Medulla oblongata (tissue), 1 donor: ENCODE measurements at regions not wholly inside any gene's neighbourhood (a gene's known extent, or its start where the extent isn't known, plus 50 kb on each side); places are given as distances from the start of the nearest gene placed in this dataset.
A peak's percentile ranks its signal among the peaks of the same experiment; 100 is the strongest.
"Not testable (repeated sequence)": the region's sequence is repeated elsewhere in the genome, so short reads cannot be mapped to it uniquely, and the experiment has no call there.

Experiments
- DNase-seq: peaks from one replicate; pipeline ENCODE4 v3.0.0-alpha.2; 2015; ENCODE audit errors: extremely low spot score

DNA sequence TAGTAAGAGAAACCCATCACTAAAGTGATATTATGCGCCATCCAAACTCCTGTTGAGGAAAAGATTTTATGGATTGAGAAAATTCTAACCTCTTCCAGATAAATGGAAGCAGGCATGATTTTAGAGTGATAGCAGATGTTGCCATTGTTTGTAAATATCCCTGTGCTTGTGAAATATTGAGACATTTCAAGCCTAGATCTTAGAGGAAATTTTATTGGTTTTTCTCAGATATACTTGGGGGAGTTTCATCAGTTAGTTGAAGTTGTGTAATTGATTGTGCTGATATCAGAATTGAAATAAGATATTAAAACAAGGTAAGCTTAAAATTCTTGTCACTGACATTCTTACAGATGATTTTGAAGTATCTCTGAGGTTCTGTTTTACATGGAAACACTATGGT is 390.9 kb upstream of the FANCL start:
- no peak for DNase-seq

GRCh38 chr2:58629545-58630119 is 388.5 kb upstream of the FANCL start:
- no peak for DNase-seq

DNA sequence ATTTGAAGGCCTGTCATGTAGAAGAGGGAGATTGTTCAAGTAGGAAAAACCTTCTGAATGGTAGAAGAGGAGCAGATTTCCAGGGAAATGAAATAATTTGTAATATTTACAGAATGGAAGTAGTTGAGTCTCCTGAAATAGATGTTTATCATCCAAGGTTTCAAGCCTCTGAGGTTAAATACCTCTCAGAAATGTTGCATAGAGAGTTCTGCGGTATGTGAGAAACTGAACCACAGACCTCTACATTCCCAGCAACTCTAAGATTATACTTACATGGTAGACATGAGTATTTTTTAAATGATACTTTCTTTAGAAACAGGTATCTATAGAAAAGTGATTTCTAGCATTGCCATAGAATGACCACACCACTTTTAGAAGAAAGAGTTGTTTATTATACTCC is 379.8 kb upstream of the FANCL start:
- no peak for DNase-seq

DNA sequence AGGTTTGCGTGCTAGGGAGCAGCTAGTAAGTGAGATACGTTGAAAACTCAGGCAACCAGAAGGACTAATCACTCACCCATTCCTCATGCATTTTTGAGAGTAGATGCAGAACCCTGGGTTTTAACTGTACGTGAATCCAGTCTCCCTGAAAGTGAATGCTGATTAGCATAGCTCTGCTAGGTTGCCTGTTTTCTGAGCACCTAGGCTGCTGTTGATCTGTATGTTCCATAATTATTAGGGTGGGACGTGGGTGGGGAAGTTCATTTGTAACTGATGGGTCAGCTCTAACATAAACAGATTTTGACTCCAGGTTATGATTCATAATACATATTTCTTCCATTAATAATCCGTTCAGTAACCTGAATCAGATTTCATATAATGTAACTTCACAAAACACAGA is 379.0 kb upstream of the FANCL start:
- no peak for DNase-seq

- DNase-seq, result no peak
These were observed 375.8 kb upstream of the FANCL start for GRCh38 chr2:58616961-58617360.

GRCh38 chr2:58614219-58614618 is 373.1 kb upstream of the FANCL start:
- no peak for DNase-seq

- DNase-seq, result no peak
These were observed 371.8 kb upstream of the FANCL start for GRCh38 chr2:58612973-58613372.

DNA sequence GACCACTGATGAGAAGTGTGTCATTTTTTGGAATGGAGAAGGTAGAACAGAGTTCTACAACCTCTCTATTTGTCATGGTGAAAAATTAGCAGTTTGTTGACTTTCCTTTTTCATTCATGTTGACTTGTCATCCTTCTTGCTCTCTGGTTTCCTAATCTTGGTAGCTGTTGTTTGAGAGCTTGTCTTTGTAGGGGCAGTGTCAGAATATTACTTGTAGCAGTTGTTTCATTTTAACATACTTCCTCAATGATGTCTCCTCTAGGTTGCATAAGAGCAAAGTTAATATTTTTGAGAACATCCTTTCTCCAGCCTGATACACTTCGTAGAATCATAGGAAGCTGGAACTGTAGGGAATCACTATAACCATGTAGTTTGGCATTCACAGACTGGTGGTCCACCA is 368.2 kb upstream of the FANCL start:
- DNase-seq, result no peak

DNA sequence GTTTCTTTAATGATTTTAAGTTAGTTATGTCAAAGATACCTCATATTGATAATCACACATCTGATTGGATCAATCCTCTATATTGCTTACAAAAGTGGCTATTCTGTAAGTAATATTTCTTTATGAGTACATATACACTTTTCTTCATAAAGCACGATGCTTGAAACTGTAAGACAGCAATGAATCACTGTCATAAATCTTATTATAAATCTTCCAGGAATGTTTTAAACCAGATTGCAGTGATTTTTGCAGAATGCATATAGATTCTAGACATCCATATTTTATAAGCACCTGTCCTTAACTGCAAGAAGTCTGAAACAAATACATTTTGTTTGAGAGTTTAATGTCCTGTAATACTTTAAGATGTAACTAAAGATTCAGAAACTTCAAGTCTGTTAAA is 367.0 kb upstream of the FANCL start:
- DNase-seq, result no peak

DNA sequence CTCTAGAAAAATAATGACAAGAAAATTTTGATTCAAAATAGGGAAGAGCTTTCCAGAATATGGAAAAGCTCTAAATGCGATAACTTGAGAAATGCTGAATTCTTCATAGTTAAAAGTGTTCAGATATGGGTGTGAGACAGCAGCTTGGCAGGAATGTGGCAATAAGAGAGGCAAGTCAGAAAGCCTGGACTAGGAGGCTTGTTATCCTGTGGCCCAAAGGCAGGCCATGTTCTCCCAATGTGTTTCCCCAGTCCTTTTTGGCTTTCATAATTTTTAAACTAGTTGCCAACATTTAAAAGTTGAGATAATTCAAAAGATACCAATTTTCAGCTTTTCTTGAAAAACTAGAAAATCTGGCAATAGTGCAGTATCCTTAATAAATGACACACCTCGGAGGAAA is 366.3 kb upstream of the FANCL start:
- DNase-seq, result no peak

GRCh38 chr2:58606799-58607198 is 365.7 kb upstream of the FANCL start:
- DNase-seq, result no peak

DNA sequence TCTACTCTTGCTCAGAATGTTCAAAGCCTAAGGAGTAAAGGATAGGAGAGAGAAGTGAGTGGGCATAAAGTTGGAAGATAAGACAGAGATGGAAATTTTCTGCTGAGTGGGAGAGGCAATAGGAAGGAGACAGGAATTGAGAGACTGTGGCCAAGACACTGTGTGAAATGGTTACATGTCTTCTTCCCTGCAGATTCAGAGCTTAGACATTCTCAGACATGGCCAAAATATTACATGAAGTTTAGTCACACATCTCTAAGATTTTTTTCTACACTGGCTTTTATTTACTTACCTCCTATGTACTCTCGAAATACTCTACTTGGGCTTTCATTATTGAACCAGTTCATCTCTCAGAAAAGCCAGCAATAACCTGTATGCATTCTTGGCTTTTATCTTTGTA is 363.0 kb upstream of the FANCL start:
- DNase-seq, result no peak

DNA sequence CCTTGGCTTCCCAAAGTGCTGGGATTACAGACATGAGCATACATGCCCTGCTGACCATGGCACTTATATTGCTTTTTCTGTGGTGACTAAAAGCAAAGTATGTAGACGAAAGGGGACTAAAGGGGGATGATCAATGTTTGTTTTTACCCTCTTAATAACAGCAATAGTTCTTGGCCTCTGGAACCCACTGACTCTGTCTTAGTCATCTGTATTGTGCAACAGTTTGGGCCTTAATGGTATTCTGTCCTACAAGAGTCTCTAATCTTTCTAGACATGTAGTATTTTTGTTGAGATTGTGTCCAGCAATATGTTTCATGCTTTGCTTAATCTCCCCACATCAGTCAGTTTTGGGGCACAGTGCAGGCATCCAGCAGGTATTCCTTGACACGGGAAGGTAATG is 359.9 kb upstream of the FANCL start:
- DNase-seq, result no peak

DNA sequence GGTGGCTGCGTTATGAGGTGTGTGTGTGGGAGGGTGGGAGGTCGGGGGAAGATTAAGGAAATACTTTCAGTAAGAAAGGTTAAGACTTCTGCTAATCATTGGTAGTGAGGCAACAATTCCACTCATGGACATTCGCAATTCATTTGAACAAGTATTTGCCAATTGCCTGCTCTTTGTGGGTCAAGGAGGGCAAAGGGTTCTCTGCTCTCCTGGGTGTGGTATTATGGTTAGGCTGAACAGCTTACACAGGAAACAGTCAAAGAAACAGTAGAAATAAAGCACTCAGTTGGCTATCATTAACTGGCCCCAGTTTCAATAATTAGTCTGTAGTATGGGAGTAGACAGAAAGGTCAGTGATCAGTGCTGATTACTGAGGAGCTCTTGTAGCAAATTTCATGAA is 357.0 kb upstream of the FANCL start:
- no peak for DNase-seq

DNA sequence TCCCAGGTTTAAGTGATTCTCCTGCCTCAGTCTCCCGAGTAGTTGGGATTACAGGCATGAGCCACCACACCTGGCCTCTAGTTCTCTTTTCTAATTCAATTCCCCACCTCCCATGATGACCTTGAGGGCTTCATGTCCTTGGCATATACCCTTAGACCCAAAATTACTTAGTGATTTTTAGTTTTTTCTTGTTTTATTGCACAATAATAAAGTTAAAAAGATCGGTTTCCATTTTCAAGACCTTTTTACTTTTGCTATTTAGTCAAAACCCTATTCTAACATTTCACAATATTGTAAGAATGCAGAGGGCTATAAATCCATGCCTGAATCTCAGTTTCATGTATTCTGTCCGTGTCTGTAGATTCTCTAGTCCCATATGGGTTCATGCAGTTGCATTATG is 354.6 kb upstream of the FANCL start:
- no peak for DNase-seq

- no peak for DNase-seq
These were observed 353.6 kb upstream of the FANCL start for GRCh38 chr2:58594762-58595161.

DNA sequence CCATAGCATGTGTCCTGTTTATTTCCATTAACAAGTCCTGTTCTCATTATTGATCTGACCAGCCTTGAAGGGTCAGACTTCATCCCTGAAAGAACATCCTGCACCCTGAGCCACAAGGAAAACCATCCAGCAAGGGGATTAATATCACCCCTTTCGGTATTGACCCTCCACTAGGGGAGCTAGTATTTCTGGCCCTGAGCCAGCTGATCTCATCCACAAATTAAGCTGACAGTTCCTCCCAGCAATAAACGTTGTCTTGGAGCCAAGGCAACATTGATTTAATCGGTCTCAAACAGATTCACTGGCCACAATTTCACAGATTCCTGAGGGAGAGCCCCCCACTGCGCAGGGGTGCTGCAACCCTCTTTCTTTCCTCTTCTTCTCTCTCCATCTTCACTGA is 353.1 kb upstream of the FANCL start:
- no peak for DNase-seq

- not testable (repeated sequence) for DNase-seq
These were observed 345.1 kb upstream of the FANCL start for GRCh38 chr2:58586178-58586577.

DNA sequence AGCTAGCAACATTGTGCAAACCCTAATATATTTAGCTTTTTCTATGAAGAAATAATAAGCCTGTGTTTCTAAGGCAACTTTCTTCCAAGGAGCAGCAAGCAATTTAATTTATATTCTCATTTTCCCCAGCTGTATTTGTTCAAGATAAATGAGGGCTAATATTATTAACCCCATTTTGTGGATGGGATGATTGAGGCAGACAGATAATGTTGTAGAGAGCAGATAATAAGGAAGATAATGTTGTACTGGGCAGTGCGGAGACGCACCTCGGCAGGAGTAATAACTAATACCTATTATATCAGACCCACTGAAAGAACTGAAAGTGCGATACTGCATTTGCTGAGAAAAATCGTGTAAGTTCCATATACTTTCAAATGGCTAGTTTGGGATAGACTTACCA is 344.1 kb upstream of the FANCL start:
- no peak for DNase-seq

DNA sequence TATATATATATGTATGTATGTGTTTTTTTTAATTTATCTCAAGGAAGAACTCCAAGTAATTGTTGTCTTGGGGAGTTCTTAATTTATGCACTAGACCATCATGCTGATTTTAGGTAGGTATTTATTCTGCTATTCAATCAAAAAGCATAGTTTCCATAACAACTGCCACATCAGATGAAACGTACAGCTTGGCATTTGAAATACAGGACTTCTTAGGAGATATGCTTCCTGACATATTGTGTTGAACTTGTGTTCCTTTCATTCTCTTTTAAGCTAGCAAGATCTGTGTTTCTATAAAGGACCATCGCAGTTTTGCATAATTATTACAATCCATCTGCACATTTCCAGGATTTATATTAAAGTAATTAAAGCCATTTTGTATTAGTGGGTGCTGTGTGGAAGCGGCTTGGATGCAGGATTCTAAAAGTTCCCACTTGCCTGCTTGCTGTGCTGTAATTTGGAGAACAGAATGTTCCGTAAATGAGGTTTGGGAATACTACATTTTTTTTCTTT is 343.5 kb upstream of the FANCL start:
- DNase-seq, result no peak

DNA sequence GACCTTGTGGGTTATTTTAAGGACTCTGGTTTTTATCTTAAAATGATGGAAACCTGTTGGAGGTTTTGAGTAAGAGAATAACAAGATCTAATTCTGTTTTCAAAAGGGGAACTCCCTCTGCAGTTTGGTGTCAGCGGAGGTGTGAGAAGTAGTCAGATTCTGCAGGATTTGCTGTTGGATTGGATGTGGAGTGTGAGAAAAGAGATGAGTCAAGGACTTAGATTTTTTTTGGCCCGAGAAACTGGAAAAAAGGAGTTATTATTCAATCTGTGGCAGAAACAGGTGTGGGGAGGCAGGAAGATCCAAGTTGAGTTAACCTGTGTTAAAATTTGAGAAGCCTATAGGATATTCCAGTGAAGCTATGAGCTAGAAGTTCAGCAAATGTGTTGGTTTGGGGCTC is 337.2 kb upstream of the FANCL start:
- DNase-seq, result no peak

DNA sequence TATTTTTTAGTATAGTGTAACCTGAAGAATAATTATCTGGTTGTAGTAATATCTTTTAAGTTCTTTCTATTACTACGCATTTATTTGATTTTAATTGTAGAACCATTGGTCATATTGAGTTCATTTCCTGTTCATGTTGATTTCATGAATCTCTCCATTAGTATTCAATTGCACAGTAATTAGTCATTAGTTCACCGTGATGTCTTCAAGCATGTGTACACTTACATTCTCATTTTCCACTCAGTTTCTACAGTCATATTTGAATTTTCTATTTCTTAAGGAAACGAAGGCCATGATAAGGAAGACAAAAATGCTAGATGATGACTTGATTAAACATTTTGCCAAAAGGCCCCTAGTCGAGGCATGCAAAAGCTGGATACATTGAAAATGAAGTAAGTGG is 333.7 kb upstream of the FANCL start:
- DNase-seq, result no peak

DNA sequence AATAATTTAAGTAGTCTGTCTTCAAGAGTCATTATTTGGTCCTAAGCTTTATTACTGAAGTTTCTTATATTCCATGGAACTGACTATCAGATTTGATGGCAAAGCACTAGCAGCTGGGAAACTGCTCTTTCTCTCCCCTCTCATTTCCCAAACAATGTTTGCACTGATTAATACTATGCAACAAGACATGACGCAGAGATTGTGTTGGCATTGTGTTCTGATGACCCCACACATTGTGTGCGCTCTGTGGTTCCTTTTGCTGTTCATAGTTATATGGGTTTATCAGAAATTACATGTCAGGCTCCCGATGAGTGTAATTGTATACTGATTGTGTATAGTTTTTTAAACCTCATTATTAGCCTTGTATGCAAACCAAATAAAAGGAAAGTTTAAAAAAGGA is 331.6 kb upstream of the FANCL start:
- DNase-seq, result no peak

- peak; percentile 69 for DNase-seq
These were observed 330.2 kb upstream of the FANCL start for GRCh38 chr2:58571181-58571852.
